Embryonic facial prominence (tissue), 1 donor: ENCODE measurements at regions not wholly inside any gene's neighbourhood (a gene's known extent, or its start where the extent isn't known, plus 50 kb on each side); places are given as distances from the start of the nearest gene placed in this dataset.
"Not testable (repeated sequence)": the region's sequence is repeated elsewhere in the genome, so short reads cannot be mapped to it uniquely, and the experiment has no call there.

ENCODE experiments used
- DNase-seq: peaks from one replicate; pipeline ENCODE4 v3.0.0-alpha.2; 2016; ENCODE audit errors: extremely low spot score

DNA sequence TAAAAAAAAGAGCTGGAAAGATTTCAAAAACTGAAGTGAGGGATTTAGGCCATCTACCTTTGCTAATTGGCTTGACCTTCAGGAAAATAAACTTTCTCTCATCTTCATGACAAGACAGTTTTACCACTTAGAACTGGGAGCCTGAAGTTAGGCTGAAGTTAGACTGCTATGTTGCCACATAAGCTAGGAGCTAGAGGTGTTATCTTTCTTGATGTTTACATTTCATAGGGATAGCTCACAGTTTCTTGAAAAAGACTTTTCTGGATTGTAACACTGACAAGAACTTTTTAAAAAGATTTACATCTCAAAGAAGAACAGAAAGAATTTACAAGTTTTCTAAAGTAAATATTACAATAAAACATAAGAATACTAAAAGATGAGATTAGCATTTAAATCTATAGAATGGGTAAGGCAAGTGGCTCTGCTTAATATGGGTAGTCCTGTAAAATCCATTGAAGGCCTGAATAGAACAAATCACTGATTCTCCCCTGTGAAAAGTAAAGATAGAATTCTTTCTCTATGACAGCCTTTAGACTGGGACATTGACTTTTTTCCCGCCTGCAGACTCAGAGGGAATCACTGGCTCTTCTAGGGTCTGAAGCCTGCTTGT, 1665.4 kb upstream of the CDH9 start:
- DNase-seq = no peak

DNA sequence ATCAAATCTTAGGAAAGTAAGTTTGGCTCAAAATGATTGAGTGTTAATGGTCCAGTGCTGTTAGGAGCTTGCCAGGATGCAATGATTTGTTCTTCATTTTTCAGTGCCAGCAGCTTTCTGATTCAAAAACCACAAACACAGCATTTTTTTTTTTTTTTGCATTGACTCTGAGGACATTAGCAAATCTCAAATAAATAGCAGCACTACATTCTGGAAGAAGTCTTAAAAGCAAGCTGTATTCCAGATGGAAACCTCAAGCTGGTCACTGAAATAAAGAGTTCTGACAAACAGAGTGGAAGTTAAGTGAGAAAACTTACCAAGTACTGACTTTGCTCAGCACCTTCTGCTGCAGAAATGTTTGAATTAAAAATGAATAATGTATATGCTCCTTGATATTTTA, 1653.1 kb upstream of the CDH9 start:
- DNase-seq = no peak

DNA sequence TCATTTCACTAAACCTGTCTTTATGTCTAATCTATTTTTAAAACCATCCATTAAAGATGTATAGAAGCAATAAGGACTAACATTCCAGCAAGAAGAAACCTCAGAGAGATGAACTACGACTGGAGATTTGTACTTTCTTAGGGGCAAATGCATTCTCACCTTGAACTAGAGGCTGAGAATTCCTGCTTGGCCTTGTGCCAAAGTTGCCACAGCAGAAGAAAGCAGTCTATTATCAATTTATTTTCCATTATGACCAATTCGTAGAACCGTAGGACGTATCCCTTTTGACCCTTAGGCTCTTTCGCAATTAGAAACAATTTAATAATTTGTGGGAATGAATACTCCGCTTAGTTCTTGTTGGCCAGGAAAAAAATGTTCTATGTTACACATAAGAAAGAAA, 1647.4 kb upstream of the CDH9 start:
- DNase-seq = no peak

DNA sequence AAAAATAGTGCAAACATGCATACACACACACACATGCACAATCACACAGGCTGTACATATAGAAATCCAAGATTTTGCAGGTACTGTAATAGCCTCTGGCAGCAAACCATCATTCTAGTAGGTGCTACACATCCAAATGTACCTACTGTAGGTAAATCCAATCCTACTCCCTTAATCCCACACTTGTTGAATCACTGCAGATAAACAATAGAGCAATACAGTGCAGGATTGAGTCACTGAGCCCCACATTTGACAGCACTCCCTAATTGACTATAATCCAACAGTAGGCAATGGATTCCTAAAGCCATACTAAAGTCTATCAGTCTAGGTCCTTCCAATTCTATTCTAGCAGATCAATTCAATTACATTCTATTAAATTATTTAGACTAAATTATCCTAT, 1640.5 kb upstream of the CDH9 start:
- DNase-seq = no peak

DNA sequence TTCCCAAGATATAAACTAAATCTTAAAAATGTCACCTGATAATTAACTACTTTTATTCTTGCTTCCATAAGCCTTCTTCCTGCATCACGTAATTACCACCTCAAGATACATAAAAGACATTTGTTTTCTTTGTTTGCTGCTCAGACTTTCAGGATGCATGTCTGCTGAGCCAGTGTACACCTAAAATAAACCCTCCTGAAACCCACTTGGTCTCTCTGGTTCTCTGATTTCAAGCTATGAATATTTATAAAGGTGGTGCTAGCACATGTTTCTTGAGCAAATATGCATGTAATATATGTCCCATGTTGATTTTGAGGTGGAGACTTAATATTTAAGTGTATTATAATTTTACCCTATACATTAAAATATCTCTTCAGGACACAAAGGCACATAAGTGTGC, 1627.7 kb upstream of the CDH9 start:
- no peak for DNase-seq

DNA sequence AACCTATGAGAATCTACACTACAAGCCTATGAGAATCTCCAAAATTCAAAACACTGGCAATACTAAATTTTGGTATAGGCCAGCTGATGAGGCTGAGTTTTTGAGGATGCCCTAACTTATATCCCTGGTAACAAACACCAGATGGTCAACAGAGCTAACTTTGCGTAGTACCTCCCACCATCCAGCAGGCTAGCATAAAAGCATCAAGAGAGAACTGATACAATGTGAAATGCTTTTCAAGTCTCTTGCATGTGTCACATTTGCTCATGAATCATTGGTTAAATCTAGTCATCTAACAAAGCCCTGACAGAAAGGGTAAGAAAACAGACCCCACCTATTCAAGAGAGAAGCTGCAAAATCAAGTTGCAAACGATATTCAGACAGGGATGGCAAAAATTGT, 1609.7 kb upstream of the CDH9 start:
- no peak for DNase-seq

DNA sequence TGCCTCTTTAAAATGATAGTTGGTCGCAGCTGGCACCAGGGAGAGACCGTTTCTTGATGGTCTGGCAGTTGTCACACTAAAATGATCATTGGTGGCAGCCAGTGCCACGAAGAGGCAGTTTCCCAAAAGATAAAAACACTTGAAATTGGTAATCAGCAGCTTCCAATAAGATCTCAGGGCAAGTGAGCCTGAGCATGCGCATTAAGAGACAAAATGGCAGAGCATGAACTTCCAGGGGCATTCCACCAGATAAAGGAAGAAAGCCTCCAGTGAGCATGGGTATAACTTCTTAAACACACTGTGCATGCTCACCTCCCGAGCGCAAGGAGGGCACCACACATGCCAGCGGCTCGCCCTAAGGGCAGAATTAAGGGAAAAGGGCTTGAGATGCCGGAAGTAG, 1594.2 kb upstream of the CDH9 start:
- DNase-seq = no peak

DNA sequence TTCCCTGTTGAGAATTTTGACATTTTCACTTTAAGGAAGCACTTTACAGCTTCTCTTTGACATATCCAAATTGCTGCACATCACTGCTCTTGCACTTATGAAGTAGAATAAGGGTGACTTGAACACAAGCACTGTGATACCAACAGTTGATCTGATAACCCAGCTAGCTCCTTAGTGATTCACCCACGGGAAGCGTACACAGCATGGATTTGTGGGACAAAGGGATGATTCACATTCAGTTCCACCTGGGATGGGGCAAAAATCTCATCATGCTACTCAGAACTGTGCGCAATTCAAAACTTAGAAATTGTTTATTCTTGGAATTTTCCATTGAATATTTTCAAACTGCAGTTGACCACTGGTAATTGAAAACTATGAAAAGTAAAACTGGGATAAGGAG, 1565.5 kb upstream of the CDH9 start:
- no peak for DNase-seq

DNA sequence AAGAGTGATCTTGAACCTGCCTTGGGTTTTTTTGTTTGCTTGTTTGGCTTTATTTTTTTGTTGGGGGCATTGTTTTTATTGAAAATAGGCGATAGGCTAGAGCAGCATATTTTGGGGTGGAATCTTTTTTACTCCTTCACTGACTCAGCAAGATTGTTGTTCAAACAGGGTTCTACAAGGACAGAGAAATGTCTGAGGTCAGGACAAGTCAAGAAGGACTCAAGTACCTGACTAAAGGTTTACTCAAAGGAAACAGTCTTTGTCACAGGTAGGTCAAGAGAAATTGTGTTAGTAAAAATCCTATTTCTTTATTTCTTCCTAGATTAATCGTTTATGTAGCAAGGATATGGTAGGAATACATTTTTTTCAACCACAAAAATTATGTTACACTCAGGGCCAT, 1564.0 kb upstream of the CDH9 start:
- DNase-seq = no peak

DNA sequence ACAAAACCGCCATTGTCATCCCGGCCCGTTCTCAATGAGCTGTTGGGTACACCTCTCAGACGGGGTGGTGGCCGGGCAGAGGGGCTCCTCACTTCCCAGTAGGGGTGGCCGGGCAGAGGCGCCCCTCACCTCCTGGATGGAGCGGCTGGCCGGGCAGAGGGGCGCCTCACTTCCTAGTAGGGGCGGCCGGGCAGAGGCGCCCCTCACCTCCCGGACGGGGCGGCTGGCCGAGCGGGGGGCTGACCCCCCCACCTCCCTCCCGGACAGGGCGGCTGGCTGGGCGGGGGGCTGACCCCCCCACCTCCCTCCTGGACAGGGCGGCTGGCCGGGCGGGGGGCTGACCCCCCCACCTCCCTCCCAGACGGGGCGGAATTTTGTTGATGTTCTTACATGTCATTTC, 1558.3 kb upstream of the CDH9 start:
- not testable (repeated sequence) for DNase-seq

DNA sequence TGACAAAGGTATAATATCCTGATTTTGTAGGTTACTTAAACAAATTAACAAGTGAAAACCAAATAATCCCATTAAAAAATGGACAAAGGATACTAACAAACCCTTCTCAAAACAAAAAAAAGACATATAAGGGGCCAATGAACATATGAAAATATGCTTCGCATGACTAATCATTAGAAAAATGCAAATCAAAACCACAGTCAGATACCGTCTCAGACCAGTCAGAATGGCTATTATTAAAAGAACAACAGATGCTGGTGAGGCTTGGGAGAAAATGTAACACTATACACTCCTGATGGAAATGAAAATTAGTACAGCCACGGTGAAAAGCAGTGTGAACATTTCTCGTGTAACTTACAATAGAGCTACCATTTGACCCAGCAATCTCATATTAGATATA, 1542.2 kb upstream of the CDH9 start:
- DNase-seq = no peak

DNA sequence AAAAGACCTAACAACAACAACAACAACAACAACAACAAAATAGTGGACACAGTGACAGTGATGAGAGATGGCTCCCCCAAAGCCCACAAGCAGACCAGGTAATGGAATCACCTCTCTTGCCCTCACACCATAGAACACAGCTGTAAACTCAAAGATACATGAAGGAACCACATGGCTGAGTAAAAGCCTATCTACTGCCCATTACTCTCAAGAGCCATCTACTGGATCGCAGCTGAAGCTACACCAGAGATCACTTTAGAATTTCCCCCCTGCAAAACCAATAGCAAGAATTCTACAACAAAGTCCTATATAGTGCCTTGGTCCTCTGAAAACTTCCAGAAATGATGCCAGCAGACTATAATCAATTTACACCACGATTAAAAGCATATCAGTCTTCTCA, 1537.6 kb upstream of the CDH9 start:
- DNase-seq = no peak

DNA sequence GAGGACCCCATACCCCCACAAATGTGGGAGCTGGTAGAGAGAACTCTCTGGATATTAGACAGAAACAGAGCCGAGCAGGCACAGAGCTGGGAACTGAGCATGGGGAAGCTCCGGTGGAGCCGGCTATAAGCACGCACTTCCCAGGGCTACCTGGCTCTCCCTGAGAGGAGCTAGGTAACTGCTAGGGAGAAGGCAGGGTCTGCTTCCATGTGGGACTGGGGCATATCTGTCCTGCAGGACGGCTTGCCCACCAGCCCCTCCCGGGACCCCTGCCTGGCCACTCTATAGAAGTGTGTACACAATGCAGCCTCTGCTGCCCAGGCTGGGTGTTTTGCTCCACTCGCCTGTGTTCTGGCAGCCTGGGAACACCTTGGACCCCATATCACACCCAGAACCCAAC, 1537.0 kb upstream of the CDH9 start:
- DNase-seq = no peak

DNA sequence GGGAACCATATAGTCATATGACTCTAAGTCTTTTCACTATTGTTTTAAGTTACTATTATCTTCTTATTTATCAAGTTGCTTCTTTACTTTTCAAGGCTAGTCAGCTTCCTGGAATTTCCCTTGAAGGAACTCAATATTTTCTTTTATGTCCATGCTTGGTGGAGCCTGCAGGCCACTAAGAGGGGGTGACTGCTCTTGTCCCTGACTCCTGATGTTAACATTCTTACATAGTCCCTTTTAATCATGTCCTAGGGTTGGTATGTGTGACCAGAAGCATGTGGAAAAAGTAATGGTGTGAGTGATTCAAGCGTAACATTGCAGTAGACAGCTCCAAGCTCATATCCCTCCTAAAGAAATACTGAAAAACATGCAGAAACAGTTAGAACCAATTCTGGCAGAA, 1536.2 kb upstream of the CDH9 start:
- DNase-seq = no peak

DNA sequence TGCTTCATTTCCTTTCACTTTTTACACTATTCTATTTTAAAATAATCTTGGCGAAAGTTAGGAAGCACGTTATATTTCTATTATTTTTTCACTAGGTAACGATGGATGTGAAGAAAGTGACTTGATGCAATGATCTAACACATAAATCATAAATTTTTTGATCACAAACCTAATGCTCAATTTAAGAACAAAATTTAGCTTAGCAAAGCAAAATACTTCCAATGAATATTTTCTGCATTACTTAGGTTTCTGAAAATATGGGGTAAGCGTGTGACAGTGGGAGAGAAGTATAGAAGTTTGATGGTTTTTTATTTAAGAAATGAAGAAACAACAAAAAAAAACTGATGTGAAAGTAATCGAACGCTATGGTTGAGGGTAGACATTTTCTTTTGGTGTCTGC, 1528.7 kb upstream of the CDH9 start:
- no peak for DNase-seq

DNA sequence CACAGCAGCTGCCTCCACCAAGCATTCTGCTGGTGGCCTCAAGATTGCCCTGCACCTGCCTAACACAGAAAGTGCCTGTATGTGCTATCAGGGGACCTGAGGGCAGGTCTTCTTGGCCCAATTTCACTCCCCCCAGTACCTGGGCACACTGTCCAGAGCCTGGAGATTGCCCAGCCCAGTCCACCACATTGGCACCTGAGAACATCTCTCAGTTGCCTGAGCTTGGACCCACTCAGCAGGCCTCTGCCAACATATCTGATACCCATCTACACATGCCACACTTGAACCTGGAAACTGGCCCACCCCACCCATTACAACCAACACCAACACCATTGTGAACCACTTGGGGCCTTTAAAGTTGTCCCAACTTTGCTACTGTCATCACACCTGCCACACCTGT, 1523.1 kb upstream of the CDH9 start:
- no peak for DNase-seq

DNA sequence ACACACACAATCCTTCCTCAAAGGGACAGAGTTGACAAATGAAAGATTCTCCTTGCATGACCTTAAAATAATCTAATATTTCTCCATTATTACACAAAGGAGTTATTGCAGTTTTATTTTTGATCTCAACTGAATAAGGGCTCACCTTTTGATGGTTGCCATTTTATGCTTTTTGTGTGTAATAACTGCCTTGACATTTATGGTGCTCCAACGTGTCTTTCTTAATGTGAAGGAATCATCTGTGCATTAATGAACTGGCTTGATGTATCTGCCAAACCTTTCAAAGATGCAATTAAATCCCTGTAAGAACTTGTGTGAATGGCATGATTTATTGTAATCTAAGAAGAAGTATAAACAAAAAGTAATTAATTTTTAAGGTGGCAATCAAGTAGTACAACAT, 1519.8 kb upstream of the CDH9 start:
- DNase-seq = no peak

DNA sequence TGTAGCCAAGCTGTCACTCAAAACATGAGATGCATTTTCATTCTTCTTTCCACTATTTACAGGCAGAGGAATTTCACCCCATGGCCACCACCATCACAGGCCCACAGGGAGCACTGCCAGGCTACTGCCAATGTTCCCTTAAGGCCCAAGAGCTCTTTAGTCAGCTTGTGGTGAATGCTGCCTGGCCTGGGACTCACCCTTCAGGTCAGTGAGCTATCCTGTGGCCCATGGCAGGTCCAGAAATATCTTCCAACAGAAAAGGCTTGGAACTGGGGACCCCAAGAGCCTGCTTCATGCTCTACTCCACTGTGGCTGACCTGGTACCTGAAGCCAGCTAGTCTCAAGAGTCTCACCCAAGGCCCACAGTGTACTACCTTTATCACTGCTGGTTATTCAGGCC, 1518.7 kb upstream of the CDH9 start:
- DNase-seq = no peak

DNA sequence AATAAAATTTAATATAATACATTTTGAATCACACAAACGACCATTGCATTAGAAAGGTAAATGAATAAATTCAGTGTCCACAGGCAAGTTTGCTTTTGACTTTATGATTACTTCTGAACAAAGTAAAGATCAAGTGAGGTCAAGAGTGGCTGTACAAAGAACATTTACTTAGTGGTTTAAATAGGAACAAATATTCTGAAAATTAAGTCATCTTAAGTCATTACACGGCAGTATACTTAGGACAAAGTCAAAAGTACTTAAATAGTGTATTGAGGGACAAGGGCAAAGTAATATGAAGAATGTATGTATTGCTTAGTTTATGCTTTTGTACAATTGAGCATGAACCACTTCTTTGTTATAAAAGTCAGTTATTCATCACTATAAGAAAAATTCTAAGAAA, 1511.2 kb upstream of the CDH9 start:
- no peak for DNase-seq

DNA sequence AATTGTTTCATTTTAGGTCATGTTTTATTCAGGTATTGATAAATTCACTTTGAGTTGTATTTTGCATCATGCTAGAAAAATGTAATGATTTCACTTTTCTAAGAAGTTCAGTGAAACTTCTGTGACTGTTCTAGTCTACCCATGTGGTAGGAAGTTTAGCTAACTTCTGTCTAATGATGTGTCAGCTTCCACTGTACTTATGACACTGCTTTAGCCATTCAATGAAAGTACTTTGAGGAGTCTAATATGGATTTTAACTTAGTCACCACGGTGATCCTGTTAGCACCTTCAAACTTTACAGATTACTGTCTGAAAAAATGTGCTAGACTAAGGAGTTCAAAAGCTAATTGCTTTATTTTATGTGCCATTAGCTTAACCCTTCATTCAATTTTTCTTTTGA, 1510.5 kb upstream of the CDH9 start:
- DNase-seq = no peak

DNA sequence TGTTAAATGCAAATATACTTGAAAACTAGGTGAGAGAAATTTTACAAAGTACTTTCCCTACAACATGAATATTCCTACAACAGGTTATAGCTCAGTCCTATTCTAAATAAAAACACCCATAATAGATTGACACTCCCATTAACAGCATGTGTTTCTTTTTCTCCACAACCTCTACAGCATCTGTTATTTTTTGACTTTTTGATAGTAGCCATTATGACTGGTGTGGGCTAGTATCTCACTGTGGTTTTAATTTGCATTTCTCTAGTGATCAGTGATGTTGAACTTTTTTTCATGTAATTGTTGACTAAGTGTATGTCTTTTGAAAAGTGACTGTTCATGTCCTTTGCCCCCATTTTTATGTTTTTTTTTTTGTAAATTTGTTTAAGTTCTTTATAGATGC, 1506.1 kb upstream of the CDH9 start:
- no peak for DNase-seq

DNA sequence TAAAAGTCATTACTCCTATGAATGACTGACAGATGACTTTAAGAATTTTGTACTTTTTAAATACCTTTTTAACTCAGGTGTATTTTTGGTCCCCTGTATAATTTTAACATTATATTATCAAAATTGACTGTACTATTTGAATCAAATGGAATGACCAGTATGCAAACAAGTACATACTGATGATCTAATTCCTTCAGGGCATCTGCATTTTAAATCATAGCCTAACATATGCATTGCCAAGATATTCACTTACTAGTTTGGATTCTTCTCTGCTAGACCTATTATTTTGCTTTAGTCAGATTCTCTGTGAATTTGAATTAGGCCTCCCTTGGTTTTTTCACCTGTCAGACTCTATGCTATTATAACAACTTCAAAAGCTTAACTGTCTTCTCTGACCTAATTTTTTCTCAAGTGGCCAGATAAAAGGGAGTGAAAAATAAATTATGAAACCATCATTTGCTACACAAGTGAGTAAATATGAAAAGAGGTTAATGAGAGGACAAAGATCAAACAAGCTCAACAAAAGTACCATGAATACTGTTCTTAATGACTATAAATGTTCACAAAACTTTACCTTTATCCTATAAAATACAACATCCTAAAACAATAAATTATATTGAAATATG, 1505.2 kb upstream of the CDH9 start:
- DNase-seq = no peak

DNA sequence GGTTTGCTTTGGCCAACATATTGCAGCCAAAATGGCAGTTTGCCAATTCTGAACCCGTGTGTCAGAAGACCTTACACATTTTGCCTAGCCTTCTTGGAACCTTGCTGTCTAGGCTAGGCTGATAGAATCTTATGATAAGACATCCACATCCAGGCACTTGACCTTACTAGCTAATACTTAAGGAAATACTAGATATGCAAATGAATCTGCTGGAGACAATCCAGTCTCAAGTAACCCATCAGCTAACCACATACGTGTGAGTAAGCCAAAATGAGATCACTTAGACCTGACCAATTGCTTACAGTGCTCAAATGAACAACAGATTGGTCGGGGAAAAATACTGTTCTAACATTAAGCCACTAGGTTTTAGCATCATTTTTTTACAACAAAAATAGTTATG, 1504.6 kb upstream of the CDH9 start:
- no peak for DNase-seq

DNA sequence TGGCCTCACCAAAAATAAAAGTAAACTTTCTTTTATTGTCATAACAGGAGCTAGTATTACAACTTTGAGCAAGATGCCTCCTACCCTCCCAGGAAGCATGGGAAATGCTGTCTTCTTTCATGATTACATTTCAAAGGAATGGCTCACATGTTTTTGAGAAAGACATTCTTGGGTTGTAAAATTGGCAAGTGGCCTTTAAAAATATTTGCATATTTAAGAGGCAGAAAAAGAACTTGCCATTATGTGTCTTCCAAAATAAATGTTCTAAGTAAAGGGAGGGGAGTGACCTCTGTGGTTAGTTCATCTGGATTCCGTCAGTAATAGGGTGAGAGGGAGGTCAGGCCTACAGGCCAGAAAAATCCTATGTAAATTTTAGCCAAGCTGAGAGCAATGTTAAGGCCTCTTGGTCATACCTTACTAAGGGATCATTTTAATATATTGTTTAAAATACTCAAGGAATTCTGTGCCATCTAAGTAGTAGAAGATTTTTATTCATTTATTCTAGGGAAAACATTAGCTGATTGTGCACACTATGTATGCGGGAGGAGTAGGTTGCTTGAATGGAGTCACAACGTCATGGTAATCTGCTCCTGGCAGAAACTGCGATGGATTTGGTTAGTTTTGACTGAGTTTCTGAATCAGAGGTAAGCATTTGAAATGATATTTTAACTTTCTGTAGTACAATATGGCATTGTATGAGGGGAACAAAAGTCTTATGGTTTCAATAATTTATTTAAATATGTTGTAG, 1485.7 kb upstream of the CDH9 start:
- DNase-seq = no peak
